ENCODE measurements at regions not wholly inside any gene's neighbourhood (a gene's known extent, or its start where the extent isn't known, plus 50 kb on each side); places are given as distances from the start of the nearest gene placed in this dataset.

DNA sequence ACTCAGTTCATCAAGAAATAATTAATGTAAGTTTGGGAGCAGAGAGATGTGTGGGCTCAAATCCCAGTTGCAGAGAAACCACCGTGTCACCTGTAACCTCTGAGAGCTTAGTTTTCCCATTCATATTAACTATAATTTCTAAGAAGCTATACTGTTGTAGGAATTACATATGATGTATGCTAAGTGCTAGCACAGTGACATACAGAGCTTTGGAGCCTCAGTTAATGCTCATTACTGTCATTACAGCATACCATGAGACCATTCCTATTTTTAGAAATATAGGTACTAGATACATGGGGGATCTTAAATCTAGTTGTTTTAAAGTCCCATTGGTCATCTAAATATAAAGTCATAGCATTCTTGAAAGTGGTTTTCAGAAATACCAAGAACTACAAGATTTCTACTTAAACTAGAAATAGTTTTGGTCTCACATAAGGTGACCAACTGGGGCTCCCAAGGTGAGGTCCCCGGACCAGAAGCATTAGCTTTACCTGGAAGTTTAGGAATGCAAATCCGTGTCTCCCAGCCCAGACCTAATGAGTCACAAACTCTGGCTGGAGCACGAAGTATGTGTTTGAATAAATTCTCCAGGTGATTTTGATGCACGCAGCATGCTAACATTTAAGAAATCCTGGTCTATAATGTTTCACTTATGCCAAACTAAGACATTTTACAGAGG, 144.6 kb downstream of the LACC1 start:
- H3K27ac ChIP-seq = no peak overlapping the region
- DNase-seq (ENCODE audit: low spot score) = no peak
- H3K4me3 ChIP-seq = no peak overlapping the region
- TF ChIP-seq, protein P1, sequence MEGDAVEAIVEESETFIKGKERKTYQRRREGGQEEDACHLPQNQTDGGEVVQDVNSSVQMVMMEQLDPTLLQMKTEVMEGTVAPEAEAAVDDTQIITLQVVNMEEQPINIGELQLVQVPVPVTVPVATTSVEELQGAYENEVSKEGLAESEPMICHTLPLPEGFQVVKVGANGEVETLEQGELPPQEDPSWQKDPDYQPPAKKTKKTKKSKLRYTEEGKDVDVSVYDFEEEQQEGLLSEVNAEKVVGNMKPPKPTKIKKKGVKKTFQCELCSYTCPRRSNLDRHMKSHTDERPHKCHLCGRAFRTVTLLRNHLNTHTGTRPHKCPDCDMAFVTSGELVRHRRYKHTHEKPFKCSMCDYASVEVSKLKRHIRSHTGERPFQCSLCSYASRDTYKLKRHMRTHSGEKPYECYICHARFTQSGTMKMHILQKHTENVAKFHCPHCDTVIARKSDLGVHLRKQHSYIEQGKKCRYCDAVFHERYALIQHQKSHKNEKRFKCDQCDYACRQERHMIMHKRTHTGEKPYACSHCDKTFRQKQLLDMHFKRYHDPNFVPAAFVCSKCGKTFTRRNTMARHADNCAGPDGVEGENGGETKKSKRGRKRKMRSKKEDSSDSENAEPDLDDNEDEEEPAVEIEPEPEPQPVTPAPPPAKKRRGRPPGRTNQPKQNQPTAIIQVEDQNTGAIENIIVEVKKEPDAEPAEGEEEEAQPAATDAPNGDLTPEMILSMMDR (IDR thresholded peaks at IDR 0.05) = no peak

DNA sequence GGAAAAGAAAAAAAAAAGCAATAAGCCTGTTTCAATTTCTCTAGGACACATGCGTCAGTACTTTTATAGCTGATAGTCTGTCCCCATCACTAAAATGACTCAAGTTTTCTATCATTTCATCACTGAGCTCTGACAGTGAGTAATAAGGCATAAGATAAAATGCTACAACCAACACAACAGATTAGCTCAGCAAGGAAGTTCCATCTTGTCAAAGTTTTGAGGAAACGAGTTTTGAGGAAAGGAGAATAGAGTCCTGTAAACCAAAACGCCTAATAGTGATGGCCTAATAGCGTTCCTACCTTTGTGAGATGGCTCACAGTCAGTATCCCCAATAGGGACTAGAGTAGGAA, 145.1 kb downstream of the LACC1 start:
- Histone ChIP-seq H3K4me3 (no peak overlapping the region), H3K27ac (no peak overlapping the region)
- TF ChIP-seq, protein P1 (IDR thresholded peaks at IDR 0.05) = no peak
- DNase-seq (ENCODE audit: low spot score) = no peak

DNA sequence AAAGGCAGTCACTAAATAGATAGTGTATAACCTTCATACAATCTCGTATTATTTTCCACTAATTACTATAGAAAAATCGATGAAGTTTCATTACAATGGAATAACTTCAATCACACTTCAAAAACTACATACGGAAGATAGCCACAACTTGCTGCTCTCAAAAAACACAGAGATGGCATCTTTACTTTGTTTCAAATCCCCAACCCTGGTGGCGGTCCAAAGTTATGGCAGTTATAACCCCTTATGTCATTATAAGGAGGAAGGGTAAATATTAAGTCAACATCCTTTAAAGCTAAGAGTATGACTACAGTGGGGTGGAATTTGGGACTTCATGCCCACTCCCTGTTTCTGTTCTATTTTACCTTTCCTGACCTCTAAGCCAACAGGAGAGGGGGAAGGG, 146.5 kb downstream of the LACC1 start:
- no peak for DNase-seq (ENCODE audit: low spot score)
- no peak overlapping the region for H3K27ac ChIP-seq
- TF ChIP-seq, protein P1 (IDR thresholded peaks at IDR 0.05) = no peak

DNA sequence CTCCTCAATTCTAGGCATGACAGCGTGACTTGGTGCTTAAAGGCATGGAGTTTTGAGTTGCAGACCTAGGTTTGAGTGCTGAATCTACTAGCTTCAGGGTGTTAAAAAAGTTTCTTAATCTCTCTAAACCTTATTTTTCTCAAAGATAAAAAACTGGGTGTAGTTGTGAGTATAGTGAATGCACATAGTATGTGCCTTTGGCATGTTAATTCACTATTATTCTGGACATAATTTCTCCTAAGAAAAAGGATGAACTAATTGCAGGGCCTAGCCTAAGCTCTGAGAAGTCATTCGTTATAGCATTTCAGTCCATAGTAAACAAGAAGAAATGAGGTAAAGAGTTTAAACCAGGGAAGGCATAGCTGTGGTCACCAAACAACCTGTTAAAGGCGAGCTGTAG, 149.0 kb downstream of the LACC1 start:
- no peak for DNase-seq (ENCODE audit: low spot score)
- TF ChIP-seq, protein P1 (IDR thresholded peaks at IDR 0.05) = no peak
- Histone ChIP-seq H3K27ac (no peak overlapping the region), H3K4me3 (no peak overlapping the region)

More for the DNA sequence above, 146.5 kb downstream of the LACC1 start:
- H3K4me3 ChIP-seq = no peak overlapping the region

DNA sequence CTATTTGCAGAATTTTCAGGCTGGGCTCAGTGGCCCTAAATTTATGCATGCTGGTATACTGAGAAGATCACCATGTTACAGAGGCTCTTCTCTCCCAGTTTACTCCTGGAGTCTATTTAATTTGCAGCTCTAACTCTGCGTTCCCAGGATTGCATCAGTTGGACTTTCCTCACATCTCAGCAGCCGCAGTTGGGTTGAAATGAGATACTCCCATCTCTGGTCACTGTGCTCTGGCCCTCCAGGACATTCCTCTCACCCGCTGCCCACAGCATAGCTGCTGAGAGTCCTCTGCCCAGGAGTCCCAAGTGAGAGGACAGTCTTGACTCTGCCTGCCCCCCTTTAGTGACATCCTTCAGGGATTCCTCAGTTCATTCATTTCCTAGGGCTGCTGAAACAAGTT, 150.9 kb downstream of the LACC1 start:
- Histone ChIP-seq H3K4me3 (no peak overlapping the region), H3K27ac (peak overlapping the region in 1 of 2 donors; percentile 20)
- no peak for DNase-seq (ENCODE audit: low spot score)
- TF ChIP-seq, protein P1 (IDR thresholded peaks at IDR 0.05) = no peak

DNA sequence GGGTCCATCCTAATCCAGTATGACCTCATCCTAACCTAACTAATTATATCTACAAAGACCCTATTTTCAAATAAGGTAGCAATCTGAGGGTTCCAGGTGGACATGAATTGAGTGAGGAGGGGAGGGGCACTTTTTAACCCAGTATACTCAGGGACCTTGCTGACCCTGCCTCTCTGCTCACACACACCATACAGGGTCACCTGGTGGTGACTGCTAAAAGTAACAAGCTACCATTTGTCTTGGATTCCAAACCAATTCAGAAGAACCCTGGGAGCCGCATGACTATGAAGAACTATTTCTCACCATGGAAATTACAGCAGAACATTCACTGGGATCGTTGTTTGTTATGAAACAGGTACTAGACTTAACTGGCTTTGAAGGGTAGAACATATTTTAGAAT, 151.9 kb downstream of the LACC1 start:
- Histone ChIP-seq H3K27ac (no peak overlapping the region), H3K4me3 (no peak overlapping the region)
- no peak for DNase-seq (ENCODE audit: low spot score)
- TF ChIP-seq, protein P1 (IDR thresholded peaks at IDR 0.05) = no peak

DNA sequence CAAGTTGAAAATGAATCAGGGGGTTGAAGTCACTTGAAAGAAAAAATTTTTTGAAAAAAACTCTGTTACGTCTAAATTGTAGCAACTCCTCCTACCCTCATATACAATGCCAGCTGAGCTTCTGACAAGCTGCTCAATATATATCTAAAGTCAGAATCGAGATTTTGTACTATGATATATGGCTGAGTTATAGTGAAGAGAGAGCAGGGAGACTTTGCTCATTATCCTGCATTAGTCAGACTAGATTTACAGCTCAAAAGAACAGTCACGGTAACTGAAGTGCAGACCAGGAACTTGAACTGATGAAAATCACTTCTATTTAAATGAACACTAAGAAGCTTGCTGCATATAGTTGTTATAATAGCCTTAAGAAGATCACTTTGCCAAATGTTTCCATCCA, 153.1 kb downstream of the LACC1 start:
- Histone ChIP-seq H3K4me3 (no peak overlapping the region), H3K27ac (no peak overlapping the region)
- DNase-seq (ENCODE audit: low spot score) = no peak
- TF ChIP-seq, protein P1 (IDR thresholded peaks at IDR 0.05) = no peak
